GM23338 (cell line): ENCODE measurements at regions not wholly inside any gene's neighbourhood (a gene's known extent, or its start where the extent isn't known, plus 50 kb on each side); places are given as distances from the start of the nearest gene placed in this dataset.

Experiments
- ATAC-seq: fragments of 200-7000 bp; cut with Tn5 transposase; 3 replicates; pipeline ENCODE4 v1.9.1; 2020
- DNase-seq: peaks from one replicate; pipeline ENCODE4 v3.0.0-alpha.2; 2015; ENCODE audit warnings: low spot score
- H2AFZ ChIP-seq: fragments of 200-600 bp; sonication (generic); 2 replicates; pipeline ENCODE4 v1.8.0; 2016; ENCODE audit warnings: antibody characterized with exemption, mild to moderate bottlenecking, moderate library complexity
- H3F3A ChIP-seq: fragments of 200-600 bp; sonication (generic); replicated peaks from 2 replicates; pipeline ENCODE4 v1.8.0; 2017; ENCODE audit warnings: antibody characterized with exemption, mixed run types, low read depth
- H3K27ac ChIP-seq: fragments of 200-600 bp; sonication (generic); 2 replicates; pipeline ENCODE4 v1.6.1; 2016; ENCODE audit warnings: low read depth
- H3K27me3 ChIP-seq: fragments of 200-600 bp; sonication (generic); 2 replicates; pipeline ENCODE4 v1.8.0; 2016; ENCODE audit warnings: mild to moderate bottlenecking, mixed run types, moderate library complexity; ENCODE audit not compliant: insufficient read depth
- H3K36me3 ChIP-seq: fragments of 200-600 bp; sonication (generic); 2 replicates; pipeline ENCODE4 v1.8.0; 2016; ENCODE audit warnings: mild to moderate bottlenecking; ENCODE audit not compliant: insufficient read depth
- H3K4me1 ChIP-seq: fragments of 200-600 bp; sonication (generic); 2 replicates; pipeline ENCODE4 v1.8.0; 2016; ENCODE audit warnings: mild to moderate bottlenecking, moderate library complexity; ENCODE audit not compliant: insufficient read depth
- H3K4me2 ChIP-seq: fragments of 200-600 bp; sonication (generic); 2 replicates; pipeline ENCODE4 v1.7.1; 2017; ENCODE audit warnings: mixed run types
- H3K4me3 ChIP-seq: fragments of 200-600 bp; sonication (generic); 2 replicates; pipeline ENCODE4 v1.6.1; 2016; ENCODE audit warnings: mixed run types
- H3K79me2 ChIP-seq: fragments of 200-600 bp; sonication (generic); replicated peaks from 2 replicates; pipeline ENCODE4 v1.8.0; 2017; ENCODE audit warnings: mild to moderate bottlenecking; ENCODE audit not compliant: insufficient read depth
- H3K9me2 ChIP-seq: fragments of 200-600 bp; sonication (generic); 2 replicates; pipeline ENCODE4 v1.8.0; 2017; ENCODE audit not compliant: insufficient read depth
- H4K20me1 ChIP-seq: fragments of 200-600 bp; sonication (generic); replicated peaks from 2 replicates; pipeline ENCODE4 v1.8.0; 2017; ENCODE audit warnings: mild to moderate bottlenecking; ENCODE audit not compliant: insufficient read depth
- H3K27ac Mint-ChIP-seq: 2 replicates; pipeline ENCODE4 v1.8.0; 2020; ENCODE audit warnings: inconsistent platforms, mild to moderate bottlenecking, moderate library complexity, mixed read lengths
- H3K27me3 Mint-ChIP-seq: 3 replicates; pipeline ENCODE4 v1.8.0; 2022; ENCODE audit warnings: low read depth, mild to moderate bottlenecking, moderate library complexity, mixed read lengths, inconsistent platforms; ENCODE audit not compliant: insufficient read depth, poor library complexity
- H3K36me3 Mint-ChIP-seq: 3 replicates; pipeline ENCODE4 v1.8.0; 2021; ENCODE audit warnings: low read depth, mild to moderate bottlenecking, inconsistent platforms, moderate library complexity, mixed read lengths
- H3K4me1 Mint-ChIP-seq: 3 replicates; pipeline ENCODE4 v1.8.0; 2020; ENCODE audit warnings: mild to moderate bottlenecking, inconsistent platforms, mixed read lengths
- H3K4me3 Mint-ChIP-seq: 3 replicates; pipeline ENCODE4 v1.8.0; 2021; ENCODE audit warnings: moderate library complexity, mild to moderate bottlenecking, inconsistent platforms, mixed read lengths
- H3K9me3 Mint-ChIP-seq: 3 replicates; pipeline ENCODE4 v1.8.0; 2020; ENCODE audit warnings: moderate library complexity, mild to moderate bottlenecking, inconsistent platforms, mixed read lengths
- CREB1 ChIP-seq: fragments of 250-450 bp; sonication (Bioruptor Pico); IDR thresholded peaks from 2 replicates; pipeline ENCODE4 v1.5.0; 2020; ENCODE audit warnings: low read depth, mild to moderate bottlenecking, moderate library complexity
- CTCF ChIP-seq, 2 experiments: fragments of 200-600 bp in 1 of 2; sonication (generic) in 1 of 2; conservative IDR thresholded peaks; 2 replicates each; pipeline versions ENCODE4 v1.5.1 to v1.6.1; 2016 to 2017; ENCODE audit warnings: antibody characterized with exemption in 2 of 2, low read depth in 2 of 2, mild to moderate bottlenecking in 2 of 2, moderate library complexity in 1 of 2
- ETS1 ChIP-seq: IDR thresholded peaks from 2 replicates; pipeline ENCODE4 v1.6.1; 2016; ENCODE audit warnings: antibody characterized with exemption
- EZH2 ChIP-seq: fragments of 200-600 bp; sonication (generic); IDR thresholded peaks from one replicate; pipeline ENCODE4 v1.8.0; 2017; ENCODE audit warnings: antibody characterized with exemption, mild to moderate bottlenecking, low read depth; ENCODE audit not compliant: unreplicated experiment
- EZH2phosphoT487 ChIP-seq: fragments of 200-600 bp; sonication (generic); IDR thresholded peaks from one replicate; pipeline ENCODE4 v1.8.1; 2018; ENCODE audit warnings: antibody characterized with exemption; ENCODE audit not compliant: unreplicated experiment
- JUNB ChIP-seq: IDR thresholded peaks from one replicate; pipeline ENCODE4 v1.6.1; 2016; ENCODE audit warnings: antibody characterized with exemption; ENCODE audit not compliant: unreplicated experiment
- NANOG ChIP-seq: IDR thresholded peaks from 2 replicates; pipeline ENCODE4 v1.6.1; 2016; ENCODE audit warnings: antibody characterized with exemption, borderline replicate concordance
- POLR2AphosphoS5 ChIP-seq: IDR thresholded peaks from 2 replicates; pipeline ENCODE4 v1.6.1; 2016; ENCODE audit warnings: antibody characterized with exemption, low read depth
- REST ChIP-seq: IDR thresholded peaks from one replicate; pipeline ENCODE4 v1.6.1; 2018; ENCODE audit warnings: antibody characterized with exemption; ENCODE audit not compliant: unreplicated experiment
- STAT1 ChIP-seq: IDR thresholded peaks from one replicate; pipeline ENCODE4 v1.6.1; 2016; ENCODE audit warnings: antibody characterized with exemption; ENCODE audit not compliant: unreplicated experiment
- ZNF114 ChIP-seq: fragments of 250-450 bp; sonication (Bioruptor Pico); IDR thresholded peaks from 2 replicates; pipeline ENCODE4 v1.5.0; 2020; ENCODE audit warnings: mild to moderate bottlenecking, moderate library complexity
- ZNF331 ChIP-seq: fragments of 250-450 bp; sonication (Bioruptor Pico); IDR thresholded peaks from 2 replicates; pipeline ENCODE4 v1.5.0; 2020; ENCODE audit warnings: low read depth, mild to moderate bottlenecking, moderate library complexity
- ZNF462 ChIP-seq: fragments of 250-450 bp; sonication (Bioruptor Pico); IDR thresholded peaks from 2 replicates; pipeline ENCODE4 v1.5.0; 2020; ENCODE audit warnings: mild to moderate bottlenecking, moderate library complexity

GRCh38 chr15:96472681-96473080 lies 142.2 kb downstream of the NR2F2 start:
- no peak overlapping the region for H2AFZ ChIP-seq
- H3K36me3 ChIP-seq: no peaks in the 10 kb centered on the region
- ATAC-seq: no peak
- no peak overlapping the region for H3K4me3 ChIP-seq
- peaks cover 2% of the 10 kb centered on the region for H3K27me3 Mint-ChIP-seq
- H3K4me1 Mint-ChIP-seq: peaks cover 2% of the 10 kb centered on the region; the same call in 1 of the 3 replicates
- no peak overlapping the region for H3K27ac Mint-ChIP-seq
- peaks cover 3% of the 10 kb centered on the region; the same call in 1 of the 2 replicates for H3K9me2 ChIP-seq
- no peak overlapping the region for H3K4me3 Mint-ChIP-seq
- H3K4me2 ChIP-seq: no peak overlapping the region
- H3F3A ChIP-seq: no peaks in the 10 kb centered on the region
- no peak for TF ChIP-seq POLR2AphosphoS5
- TF ChIP-seq ZNF114 (CRISPR knock-in tag): no peak
- TF ChIP-seq ETS1: no peak
- no peak for TF ChIP-seq CTCF (conservative IDR thresholded peaks at IDR 0.05; ENCODE audit: low read depth in 2 of 2)
- no peak for TF ChIP-seq ZNF331
- TF ChIP-seq STAT1: no peak
- no peak for TF ChIP-seq CREB1 (CRISPR knock-in tag)
- no peak for TF ChIP-seq REST
- TF ChIP-seq EZH2: no peak
- TF ChIP-seq JUNB: no peak
- no peak for TF ChIP-seq NANOG
- TF ChIP-seq EZH2phosphoT487: no peak
- TF ChIP-seq ZNF462 (CRISPR knock-in tag): no peak
- no peaks in the 10 kb centered on the region for H3K4me1 ChIP-seq
- no peaks in the 10 kb centered on the region for H3K36me3 Mint-ChIP-seq
- no peaks in the 10 kb centered on the region for H3K27me3 ChIP-seq
- no peak for DNase-seq
- H3K27ac ChIP-seq: no peak overlapping the region
- H3K9me3 Mint-ChIP-seq: no peaks in the 10 kb centered on the region
- H3K79me2 ChIP-seq: no peaks in the 10 kb centered on the region
- no peaks in the 10 kb centered on the region for H4K20me1 ChIP-seq
